Prostate gland (tissue), 2 donors: ENCODE measurements at regions not wholly inside any gene's neighbourhood (a gene's known extent, or its start where the extent isn't known, plus 50 kb on each side); places are given as distances from the start of the nearest gene placed in this dataset.

ENCODE experiments used
- DNase-seq: peaks from one replicate; pipeline ENCODE4 v3.0.0-alpha.2; 2019; ENCODE audit warnings: low spot score
- H3K27ac ChIP-seq, 2 donors: fragments of 200-600 bp; sonication (generic); 2 replicates each; pipeline ENCODE4 v1.5.1; 2017 to 2019
- H3K27me3 ChIP-seq: fragments of 200-600 bp; sonication (generic); replicated peaks from 2 replicates; pipeline ENCODE4 v1.5.1; 2019; ENCODE audit not compliant: insufficient read depth
- H3K36me3 ChIP-seq, 2 donors: fragments of 200-600 bp; sonication (generic); 1 replicate in 1 of 2; 2 replicates in 1 of 2; pipeline versions ENCODE4 v1.5.1 to v1.8.1; 2017 to 2019
- H3K4me1 ChIP-seq: fragments of 200-600 bp; sonication (generic); replicated peaks from 2 replicates; pipeline ENCODE4 v1.5.1; 2019
- H3K4me3 ChIP-seq, 2 donors: fragments of 200-600 bp; sonication (generic); 2 replicates each; pipeline ENCODE4 v1.5.1; 2017 to 2019
- H3K9me3 ChIP-seq: fragments of 200-600 bp; sonication (generic); 2 replicates; pipeline ENCODE4 v1.5.1; 2017
- CTCF ChIP-seq, 4 experiments: fragments of 200-600 bp in 2 of 4; fragments of 450-650 bp in 2 of 4; sonication (generic) in 2 of 4; IDR thresholded peaks; 1 replicate in 3 of 4; 2 replicates in 1 of 4; pipeline ENCODE4 v1.5.1; 2016 to 2019; ENCODE audit warnings: antibody characterized with exemption in 4 of 4, mild to moderate bottlenecking in 2 of 4, moderate library complexity in 2 of 4
- POLR2A ChIP-seq: fragments of 450-650 bp; IDR thresholded peaks from one replicate; pipeline ENCODE4 v1.6.1; 2016; ENCODE audit warnings: antibody characterized with exemption, mild to moderate bottlenecking
- POLR2AphosphoS5 ChIP-seq: sonication (generic); formaldehyde crosslinking; IDR thresholded peaks from one replicate; pipeline ENCODE4 v1.6.1; 2017; ENCODE audit warnings: antibody characterized with exemption
- WGBS: methylation state at CpG from one replicate; pipeline ENCODE4 v1.1.5; 2018; 5-methylcytosine and 5-hydroxymethylcytosine counted together
- intact Hi-C: fragments of 100-400 bp; cut with DNase I; formaldehyde crosslinking; loops from one replicate; pipeline ENCODE4 v1.14.2; 2022

DNA sequence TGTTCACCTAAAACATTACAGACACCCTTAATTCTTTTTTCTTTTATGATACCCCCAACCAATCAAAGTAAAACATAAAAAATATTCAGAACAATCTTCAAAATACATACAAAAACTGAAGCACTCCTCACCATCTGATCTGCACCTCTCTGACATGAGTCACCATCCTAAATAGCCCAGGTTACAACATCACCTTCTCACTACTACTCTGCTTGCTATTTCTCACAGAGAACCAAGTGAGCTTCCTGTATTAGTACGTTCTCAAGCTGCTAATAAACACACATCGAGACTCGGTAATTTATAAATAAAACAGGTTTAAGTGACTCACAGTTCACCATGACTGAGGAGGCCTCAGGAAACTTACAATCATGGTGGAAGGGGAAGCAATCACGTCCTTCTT is 183.5 kb downstream of the CBLN2 start:
- Histone ChIP-seq H3K4me1 (no peaks in the 10 kb centered on the region), H3K27ac (no peak overlapping the region), H3K4me3 (no peak overlapping the region), H3K27me3 (no peaks in the 10 kb centered on the region), H3K36me3 (no peaks in the 10 kb centered on the region), H3K9me3 (no peaks in the 10 kb centered on the region)
- intact Hi-C loops = no loop called here
- DNase-seq = no peak
- 74% methylated on average over 4 of the region's 4 CpGs for WGBS
- TF ChIP-seq CTCF (IDR thresholded peaks at IDR 0.05) = no peak
- TF ChIP-seq POLR2A = no peak
- TF ChIP-seq POLR2AphosphoS5 = no peak

GRCh38 chr18:72342933-72343332 is 201.2 kb downstream of the CBLN2 start:
- intact Hi-C loops = no loop called here
- 55% methylated on average over 2 of the region's 2 CpGs for WGBS
- no peak overlapping the region for H3K27ac ChIP-seq
- H3K4me3 ChIP-seq = no peak overlapping the region
- DNase-seq = no peak
- no peaks in the 10 kb centered on the region for H3K9me3 ChIP-seq
- no peaks in the 10 kb centered on the region for H3K36me3 ChIP-seq
- TF ChIP-seq POLR2A = no peak
- TF ChIP-seq CTCF (IDR thresholded peaks at IDR 0.05) = no peak
- no peak for TF ChIP-seq POLR2AphosphoS5
- H3K4me1 ChIP-seq = no peaks in the 10 kb centered on the region
- no peaks in the 10 kb centered on the region for H3K27me3 ChIP-seq

DNA sequence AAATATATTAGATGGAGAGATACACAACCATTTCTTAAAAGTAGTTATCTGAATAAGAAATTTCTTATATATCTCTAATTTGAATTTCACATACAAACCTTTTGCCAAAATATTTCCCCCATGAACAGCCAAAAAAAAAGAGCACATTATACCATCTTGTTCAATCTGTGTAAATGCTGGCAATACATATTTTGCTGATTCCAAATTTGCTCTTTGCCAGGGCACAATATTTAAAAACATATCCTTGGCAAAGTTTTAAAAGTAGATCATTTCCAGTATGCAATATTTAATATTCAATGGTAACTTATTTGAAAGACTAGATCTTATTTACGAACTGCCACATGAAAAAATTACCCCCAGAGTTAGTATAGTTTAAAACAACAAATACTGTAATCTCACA is 204.2 kb downstream of the CBLN2 start:
- Histone ChIP-seq H3K9me3 (no peaks in the 10 kb centered on the region), H3K36me3 (no peaks in the 10 kb centered on the region), H3K27ac (no peak overlapping the region), H3K4me3 (no peak overlapping the region), H3K4me1 (no peaks in the 10 kb centered on the region), H3K27me3 (no peaks in the 10 kb centered on the region)
- intact Hi-C loops = no loop called here
- DNase-seq = no peak
- TF ChIP-seq POLR2AphosphoS5 = no peak
- TF ChIP-seq CTCF (IDR thresholded peaks at IDR 0.05) = no peak
- TF ChIP-seq POLR2A = no peak
- 80% methylated on average over 1 of the region's 1 CpG for WGBS

DNA sequence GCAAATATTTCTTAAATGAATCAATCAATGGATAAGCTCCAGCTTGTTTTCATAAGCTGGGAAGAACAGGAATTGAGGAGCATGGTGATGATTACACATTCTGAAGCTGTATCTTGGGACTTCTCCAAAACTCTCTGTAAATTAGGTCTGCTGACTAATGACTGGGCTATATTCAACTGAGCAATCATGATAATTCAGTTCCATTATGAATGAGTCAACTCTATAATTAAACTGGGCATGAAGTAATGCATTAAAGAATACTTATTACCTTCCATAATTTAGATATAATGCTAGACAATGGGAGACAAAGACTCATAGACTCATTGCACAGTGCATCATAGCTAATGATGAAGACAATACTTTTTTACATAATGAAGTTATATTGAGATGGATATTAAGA is 207.4 kb downstream of the CBLN2 start:
- Histone ChIP-seq H3K27me3 (no peaks in the 10 kb centered on the region), H3K4me3 (no peak overlapping the region), H3K4me1 (no peaks in the 10 kb centered on the region), H3K27ac (no peak overlapping the region), H3K36me3 (no peaks in the 10 kb centered on the region), H3K9me3 (no peaks in the 10 kb centered on the region)
- no peak for DNase-seq
- no peak for TF ChIP-seq CTCF (IDR thresholded peaks at IDR 0.05)
- no peak for TF ChIP-seq POLR2AphosphoS5
- intact Hi-C loops = no loop called here

DNA sequence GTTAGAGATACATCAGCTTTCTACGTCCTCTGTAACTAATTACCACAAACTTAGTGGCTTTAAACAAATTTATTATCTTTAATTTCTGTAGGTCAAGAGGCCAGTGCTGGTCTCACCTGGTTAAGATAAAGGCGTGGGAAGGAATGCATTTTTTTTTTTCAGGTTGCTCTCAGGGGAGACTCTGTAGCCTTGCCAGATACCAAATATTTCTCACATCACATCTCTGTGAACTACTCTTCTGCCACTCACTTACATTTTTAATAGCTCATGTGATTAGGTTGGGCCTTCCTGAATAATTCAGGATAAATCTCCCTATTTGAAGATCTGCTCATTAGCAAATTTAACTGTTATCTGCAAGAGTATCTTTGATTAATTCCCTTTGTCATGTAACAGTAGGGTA is 214.6 kb downstream of the CBLN2 start:
- no peak overlapping the region for H3K27ac ChIP-seq

More for the DNA sequence above, 214.6 kb downstream of the CBLN2 start:
- DNase-seq = no peak
- intact Hi-C loops = no loop called here
- Histone ChIP-seq H3K9me3 (no peaks in the 10 kb centered on the region), H3K4me3 (no peak overlapping the region), H3K36me3 (no peaks in the 10 kb centered on the region), H3K4me1 (no peaks in the 10 kb centered on the region), H3K27me3 (no peaks in the 10 kb centered on the region)
- 57% methylated on average over 2 of the region's 2 CpGs for WGBS
- TF ChIP-seq POLR2A = no peak
- no peak for TF ChIP-seq CTCF (IDR thresholded peaks at IDR 0.05)
- no peak for TF ChIP-seq POLR2AphosphoS5
